ENCODE measurements at regions not wholly inside any gene's neighbourhood (a gene's known extent, or its start where the extent isn't known, plus 50 kb on each side); places are given as distances from the start of the nearest gene placed in this dataset.
"Not testable (repeated sequence)": the region's sequence is repeated elsewhere in the genome, so short reads cannot be mapped to it uniquely, and the experiment has no call there.

GRCh38 chr20:30164389-30164788 lies 1093.1 kb upstream of the DEFB115 start:
- WGBS (ENCODE audit: insufficient coverage, low lambda C conversion rate) = no CpG with 5 or more reads among the region's 2 CpGs
- peaks cover 10% of the 10 kb centered on the region for H3K9me3 ChIP-seq (ENCODE audit: control insufficient read depth, low read depth, low read length)
- not testable (repeated sequence) for H3K4me3 ChIP-seq (ENCODE audit: low read length); DNase-seq; H3K27ac ChIP-seq (ENCODE audit: low read length); H3K27me3 ChIP-seq (ENCODE audit: control insufficient read depth, insufficient read depth, low read length); H3K36me3 ChIP-seq (ENCODE audit: control insufficient read depth, insufficient read depth, low read length); H3K4me1 ChIP-seq (ENCODE audit: control insufficient read depth, insufficient read depth, low read length)

DNA sequence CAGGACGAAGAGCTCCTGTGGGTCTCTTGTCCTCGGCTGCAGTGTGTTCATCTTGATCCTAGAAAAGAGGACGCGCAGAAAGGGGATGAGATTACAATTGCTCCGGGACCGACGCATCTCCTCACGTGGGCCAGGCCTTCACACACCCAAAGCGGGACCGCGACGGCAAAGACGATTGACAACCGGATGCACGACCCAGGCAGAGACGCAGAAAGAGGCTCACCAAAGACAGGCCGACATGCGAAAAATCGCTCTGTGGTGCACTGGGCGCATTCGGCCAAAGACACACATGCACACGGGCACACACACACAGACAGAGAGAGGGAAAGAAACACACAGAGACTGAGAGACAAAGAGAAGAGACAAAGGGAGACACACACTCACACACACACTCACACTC lies 1089.9 kb upstream of the DEFB115 start:
- Histone ChIP-seq H3K4me3 (ENCODE audit: low read length) (no peak overlapping the region), H3K4me1 (ENCODE audit: control insufficient read depth, insufficient read depth, low read length) (no peaks in the 10 kb centered on the region), H3K36me3 (ENCODE audit: control insufficient read depth, insufficient read depth, low read length) (no peaks in the 10 kb centered on the region), H3K27me3 (ENCODE audit: control insufficient read depth, insufficient read depth, low read length) (no peaks in the 10 kb centered on the region), H3K9me3 (ENCODE audit: control insufficient read depth, low read depth, low read length) (peaks cover 10% of the 10 kb centered on the region), H3K27ac (ENCODE audit: low read length) (no peak overlapping the region)
- DNase-seq = no peak
- no CpG with 5 or more reads among the region's 22 CpGs for WGBS (ENCODE audit: insufficient coverage, low lambda C conversion rate)

- no CpG with 5 or more reads among the region's 50 CpGs for WGBS (ENCODE audit: insufficient coverage, low lambda C conversion rate)
- no peaks in the 10 kb centered on the region for H3K36me3 ChIP-seq (ENCODE audit: control insufficient read depth, insufficient read depth, low read length)
- no peak for DNase-seq
- H3K4me1 ChIP-seq (ENCODE audit: control insufficient read depth, insufficient read depth, low read length) = no peaks in the 10 kb centered on the region
- H3K27ac ChIP-seq (ENCODE audit: low read length) = no peak overlapping the region
- H3K4me3 ChIP-seq (ENCODE audit: low read length) = no peak overlapping the region
- no peaks in the 10 kb centered on the region for H3K27me3 ChIP-seq (ENCODE audit: control insufficient read depth, insufficient read depth, low read length)
- peaks cover 10% of the 10 kb centered on the region for H3K9me3 ChIP-seq (ENCODE audit: control insufficient read depth, low read depth, low read length)
Observed at GRCh38 chr20:30168025-30168799, 1089.3 kb upstream of the DEFB115 start.

GRCh38 chr20:30168800-30169138 lies 1088.7 kb upstream of the DEFB115 start:
- WGBS (ENCODE audit: insufficient coverage, low lambda C conversion rate) = no CpG with 5 or more reads among the region's 11 CpGs
- Histone ChIP-seq H3K27ac (ENCODE audit: low read length) (no peak overlapping the region), H3K9me3 (ENCODE audit: control insufficient read depth, low read depth, low read length) (peaks cover 10% of the 10 kb centered on the region), H3K4me3 (ENCODE audit: low read length) (no peak overlapping the region), H3K4me1 (ENCODE audit: control insufficient read depth, insufficient read depth, low read length) (no peaks in the 10 kb centered on the region), H3K36me3 (ENCODE audit: control insufficient read depth, insufficient read depth, low read length) (no peaks in the 10 kb centered on the region), H3K27me3 (ENCODE audit: control insufficient read depth, insufficient read depth, low read length) (no peaks in the 10 kb centered on the region)
- DNase-seq = no peak

DNA sequence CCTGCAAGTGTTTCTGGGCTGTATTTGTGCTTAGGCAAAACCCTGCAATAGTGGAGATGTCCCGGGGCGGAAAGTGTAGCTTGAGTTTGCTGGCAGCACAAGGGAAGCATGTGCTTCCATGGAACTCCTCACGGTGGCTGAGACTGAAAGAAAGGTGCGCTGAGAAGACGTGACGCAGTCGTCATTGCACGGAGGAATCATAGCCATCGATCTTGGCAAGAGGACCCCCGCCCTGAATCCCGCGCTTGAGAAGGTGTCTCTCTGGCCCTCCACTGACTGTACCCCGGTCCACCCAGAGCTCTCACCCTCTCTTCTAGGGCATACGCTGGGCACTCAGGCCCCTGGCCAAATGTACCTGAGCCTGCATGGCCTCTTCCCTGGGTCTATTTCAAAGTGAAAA lies 1081.8 kb upstream of the DEFB115 start:
- Histone ChIP-seq H3K4me1 (ENCODE audit: control insufficient read depth, insufficient read depth, low read length) (no peaks in the 10 kb centered on the region), H3K4me3 (ENCODE audit: low read length) (no peak overlapping the region), H3K36me3 (ENCODE audit: control insufficient read depth, insufficient read depth, low read length) (no peaks in the 10 kb centered on the region), H3K27ac (ENCODE audit: low read length) (no peak overlapping the region), H3K27me3 (ENCODE audit: control insufficient read depth, insufficient read depth, low read length) (no peaks in the 10 kb centered on the region), H3K9me3 (ENCODE audit: control insufficient read depth, low read depth, low read length) (no peaks in the 10 kb centered on the region)
- WGBS (ENCODE audit: insufficient coverage, low lambda C conversion rate) = no CpG with 5 or more reads among the region's 14 CpGs
- no peak for DNase-seq

DNA sequence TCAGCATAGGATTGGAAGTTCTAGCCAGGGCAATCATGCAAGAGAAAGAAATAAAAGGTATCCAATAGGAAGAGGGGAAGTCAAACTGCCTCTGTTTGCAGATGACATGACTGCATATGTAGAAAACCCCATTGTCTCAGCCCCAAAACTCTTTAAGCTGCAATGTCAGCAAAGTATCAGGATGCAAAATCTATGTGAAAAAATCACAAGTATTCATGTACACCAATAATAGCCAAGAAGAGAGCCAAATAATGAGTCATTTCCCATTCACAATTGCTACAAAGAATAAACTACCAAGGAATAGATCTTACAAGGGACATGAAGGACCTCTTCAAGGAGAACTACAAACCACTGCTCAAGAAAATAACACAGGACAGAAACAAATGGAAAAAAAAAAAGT lies 1074.3 kb upstream of the DEFB115 start:
- not testable (repeated sequence) for DNase-seq; H3K27me3 ChIP-seq (ENCODE audit: control insufficient read depth, insufficient read depth, low read length); H3K4me1 ChIP-seq (ENCODE audit: control insufficient read depth, insufficient read depth, low read length); H3K27ac ChIP-seq (ENCODE audit: low read length); H3K9me3 ChIP-seq (ENCODE audit: control insufficient read depth, low read depth, low read length); H3K4me3 ChIP-seq (ENCODE audit: low read length); H3K36me3 ChIP-seq (ENCODE audit: control insufficient read depth, insufficient read depth, low read length)

- H3K36me3 ChIP-seq (ENCODE audit: control insufficient read depth, insufficient read depth, low read length); H3K4me1 ChIP-seq (ENCODE audit: control insufficient read depth, insufficient read depth, low read length); H3K27ac ChIP-seq (ENCODE audit: low read length); H3K27me3 ChIP-seq (ENCODE audit: control insufficient read depth, insufficient read depth, low read length); DNase-seq; H3K9me3 ChIP-seq (ENCODE audit: control insufficient read depth, low read depth, low read length); H3K4me3 ChIP-seq (ENCODE audit: low read length): not testable (repeated sequence)
Observed at GRCh38 chr20:30191785-30192184, 1065.7 kb upstream of the DEFB115 start.

DNA sequence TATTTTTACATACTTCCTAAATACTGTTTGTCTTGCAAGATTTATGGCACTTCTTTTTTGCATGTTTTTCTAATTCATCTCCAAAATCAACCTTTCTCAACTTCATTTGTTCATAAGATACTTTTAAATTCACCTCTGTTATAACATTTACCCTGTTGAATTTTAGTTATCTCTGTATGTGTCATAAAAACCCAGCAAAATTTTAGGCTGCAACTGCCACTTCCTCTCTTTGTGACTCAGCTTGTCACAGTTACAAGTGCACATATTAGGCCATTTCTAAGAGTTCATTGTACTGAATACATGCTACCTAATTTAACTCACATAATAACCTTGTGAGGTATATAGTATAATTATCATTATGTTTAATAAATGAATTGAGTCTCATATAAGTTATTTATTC lies 1023.0 kb upstream of the DEFB115 start:
- H3K4me1 ChIP-seq (ENCODE audit: control insufficient read depth, insufficient read depth, low read length); H3K36me3 ChIP-seq (ENCODE audit: control insufficient read depth, insufficient read depth, low read length); H3K27me3 ChIP-seq (ENCODE audit: control insufficient read depth, insufficient read depth, low read length); H3K9me3 ChIP-seq (ENCODE audit: control insufficient read depth, low read depth, low read length); H3K4me3 ChIP-seq (ENCODE audit: low read length); DNase-seq; H3K27ac ChIP-seq (ENCODE audit: low read length): not testable (repeated sequence)

DNA sequence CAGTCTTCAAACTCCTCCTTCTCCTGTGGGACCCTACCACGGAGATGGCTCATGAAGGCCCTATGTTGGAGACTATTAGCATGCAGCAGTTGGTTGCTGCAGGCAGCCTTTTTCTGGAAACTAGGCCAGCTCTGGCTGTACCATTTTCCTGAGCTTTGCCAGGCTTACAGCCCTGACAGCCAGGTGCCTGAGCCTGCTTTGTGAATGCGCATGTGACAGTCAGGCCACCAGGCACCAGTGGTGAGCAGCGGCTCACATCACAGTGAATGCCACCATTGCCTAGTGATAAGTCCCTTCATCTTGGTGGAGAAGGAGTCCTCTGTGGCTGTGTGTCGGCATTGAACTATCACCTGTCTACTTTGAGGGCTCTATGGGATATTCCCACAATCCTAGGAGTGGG lies 982.4 kb upstream of the DEFB115 start:
- H3K36me3 ChIP-seq (ENCODE audit: control insufficient read depth, insufficient read depth, low read length); H3K9me3 ChIP-seq (ENCODE audit: control insufficient read depth, low read depth, low read length); H3K27me3 ChIP-seq (ENCODE audit: control insufficient read depth, insufficient read depth, low read length); H3K27ac ChIP-seq (ENCODE audit: low read length); DNase-seq; H3K4me1 ChIP-seq (ENCODE audit: control insufficient read depth, insufficient read depth, low read length); H3K4me3 ChIP-seq (ENCODE audit: low read length): not testable (repeated sequence)
- no CpG with 5 or more reads among the region's 4 CpGs for WGBS (ENCODE audit: insufficient coverage, low lambda C conversion rate)

GRCh38 chr20:30281584-30282197 lies 975.8 kb upstream of the DEFB115 start:
- H3K4me1 ChIP-seq (ENCODE audit: control insufficient read depth, insufficient read depth, low read length) = no peaks in the 10 kb centered on the region
- no peak overlapping the region for H3K4me3 ChIP-seq (ENCODE audit: low read length)
- DNase-seq = no peak
- peaks cover 22% of the 10 kb centered on the region for H3K9me3 ChIP-seq (ENCODE audit: control insufficient read depth, low read depth, low read length)
- H3K27me3 ChIP-seq (ENCODE audit: control insufficient read depth, insufficient read depth, low read length) = no peaks in the 10 kb centered on the region
- WGBS (ENCODE audit: insufficient coverage, low lambda C conversion rate) = no CpG with 5 or more reads among the region's 41 CpGs
- H3K27ac ChIP-seq (ENCODE audit: low read length) = no peak overlapping the region
- H3K36me3 ChIP-seq (ENCODE audit: control insufficient read depth, insufficient read depth, low read length) = no peaks in the 10 kb centered on the region

Data from large intestine (tissue), 3 donors.